H9 (cell line): ENCODE measurements at regions not wholly inside any gene's neighbourhood (a gene's known extent, or its start where the extent isn't known, plus 50 kb on each side); places are given as distances from the start of the nearest gene placed in this dataset.

Experiments used
- DNase-seq: peaks from one replicate; pipeline ENCODE4 v3.0.0-alpha.2; 2017
- H2AFZ ChIP-seq: one replicate; pipeline ENCODE4 v1.6.1; 2013; ENCODE audit warnings: mild to moderate bottlenecking, low read length, control low read depth, moderate library complexity
- H2AK5ac ChIP-seq: 2 replicates; pipeline ENCODE4 v1.6.1; 2013; ENCODE audit warnings: low read length, control low read depth, mixed read lengths; ENCODE audit not compliant: insufficient read length
- H2BK120ac ChIP-seq: one replicate; pipeline ENCODE4 v1.6.1; 2013; ENCODE audit warnings: low read depth, mild to moderate bottlenecking, low read length, control low read depth, inconsistent platforms; ENCODE audit not compliant: poor library complexity, severe bottlenecking
- H2BK12ac ChIP-seq: 2 replicates; pipeline ENCODE4 v1.6.1; 2013; ENCODE audit warnings: low read length, control low read depth, mixed read lengths, low read depth; ENCODE audit not compliant: insufficient read length
- H2BK15ac ChIP-seq: 2 replicates; pipeline ENCODE4 v1.6.1; 2013; ENCODE audit warnings: low read depth, low read length, control low read depth
- H2BK20ac ChIP-seq: one replicate; pipeline ENCODE4 v1.6.1; 2013; ENCODE audit warnings: low read depth, mild to moderate bottlenecking, low read length, control low read depth, inconsistent platforms; ENCODE audit not compliant: poor library complexity, severe bottlenecking
- H2BK5ac ChIP-seq: 2 replicates; pipeline ENCODE4 v1.6.1; 2013; ENCODE audit warnings: low read length, control low read depth, mixed read lengths; ENCODE audit not compliant: insufficient read length
- H3K14ac ChIP-seq: 2 replicates; pipeline ENCODE4 v1.6.1; 2013; ENCODE audit warnings: low read length, control low read depth; ENCODE audit not compliant: insufficient read depth
- H3K18ac ChIP-seq: 2 replicates; pipeline ENCODE4 v1.6.1; 2013; ENCODE audit warnings: low read depth, mild to moderate bottlenecking, mixed read lengths, low read length, control low read depth; ENCODE audit not compliant: insufficient read length
- H3K23ac ChIP-seq: 2 replicates; pipeline ENCODE4 v1.6.1; 2013; ENCODE audit warnings: low read length, control low read depth, mixed read lengths, low read depth; ENCODE audit not compliant: insufficient read length
- H3K23me2 ChIP-seq: 2 replicates; pipeline ENCODE4 v1.6.1; 2013; ENCODE audit warnings: low read depth, mild to moderate bottlenecking, mixed read lengths, low read length, control low read depth; ENCODE audit not compliant: insufficient read length, poor library complexity, severe bottlenecking
- H3K27ac ChIP-seq: 2 replicates; pipeline ENCODE4 v1.5.1; 2013; ENCODE audit warnings: low read length, control low read depth, mixed read lengths, low read depth; ENCODE audit not compliant: insufficient read length
- H3K27me3 ChIP-seq: 2 replicates; pipeline ENCODE4 v1.6.1; 2013; ENCODE audit warnings: low read length, control low read depth, inconsistent platforms; ENCODE audit not compliant: insufficient read depth
- H3K4ac ChIP-seq: 2 replicates; pipeline ENCODE4 v1.6.1; 2013; ENCODE audit warnings: low read depth, mild to moderate bottlenecking, control low read depth, inconsistent platforms, low read length, moderate library complexity
- H3K4me1 ChIP-seq: 2 replicates; pipeline ENCODE4 v1.6.1; 2013; ENCODE audit warnings: low read length, control low read depth, inconsistent platforms; ENCODE audit not compliant: insufficient read depth
- H3K4me2 ChIP-seq: 2 replicates; pipeline ENCODE4 v1.6.1; 2013; ENCODE audit warnings: low read length, control low read depth, mixed read lengths; ENCODE audit not compliant: insufficient read length, insufficient read depth
- H3K56ac ChIP-seq: 2 replicates; pipeline ENCODE4 v1.6.1; 2013; ENCODE audit warnings: low read depth, mild to moderate bottlenecking, mixed read lengths, low read length, control low read depth; ENCODE audit not compliant: insufficient read length
- H3K79me1 ChIP-seq: 2 replicates; pipeline ENCODE4 v1.6.1; 2013; ENCODE audit warnings: low read depth, mild to moderate bottlenecking, moderate library complexity, low read length, control low read depth, inconsistent platforms; ENCODE audit not compliant: insufficient read depth, poor library complexity, severe bottlenecking
- H3K79me2 ChIP-seq: 2 replicates; pipeline ENCODE4 v1.6.1; 2013; ENCODE audit warnings: low read length, control low read depth, inconsistent platforms; ENCODE audit not compliant: insufficient read depth
- H3K9ac ChIP-seq: 2 replicates; pipeline ENCODE4 v1.6.1; 2013; ENCODE audit warnings: low read length, control low read depth, mixed read lengths; ENCODE audit not compliant: insufficient read length; ENCODE audit errors: extremely low read depth
- H3K9me3 ChIP-seq: one replicate; pipeline ENCODE4 v1.6.1; 2013; ENCODE audit warnings: low read depth, low read length, inconsistent platforms; ENCODE audit not compliant: control insufficient read depth
- H3T11ph ChIP-seq: one replicate; pipeline ENCODE4 v1.6.1; 2013; ENCODE audit warnings: mild to moderate bottlenecking, low read length, control low read depth, inconsistent platforms
- H4K20me1 ChIP-seq: one replicate; pipeline ENCODE4 v1.6.1; 2013; ENCODE audit not compliant: control insufficient read depth, insufficient read length, insufficient read depth
- H4K5ac ChIP-seq: 2 replicates; pipeline ENCODE4 v1.6.1; 2013; ENCODE audit warnings: low read depth, mild to moderate bottlenecking, mixed read lengths, low read length, control low read depth; ENCODE audit not compliant: insufficient read length
- H4K8ac ChIP-seq: replicated peaks from 2 replicates; pipeline ENCODE4 v1.6.1; 2013; ENCODE audit warnings: low read length, control low read depth, mixed read lengths, low read depth; ENCODE audit not compliant: insufficient read length
- H4K91ac ChIP-seq: 2 replicates; pipeline ENCODE4 v1.6.1; 2013; ENCODE audit warnings: low read depth, mild to moderate bottlenecking, moderate library complexity, mixed read lengths, low read length, control low read depth; ENCODE audit not compliant: insufficient read length
- H3K27ac Mint-ChIP-seq, 3 experiments: 2 replicates in 2 of 3; 3 replicates in 1 of 3; pipeline ENCODE4 v1.8.0; 2020 to 2021; ENCODE audit warnings: mixed read lengths in 3 of 3, mild to moderate bottlenecking in 1 of 3, moderate library complexity in 1 of 3
- H3K27me3 Mint-ChIP-seq: 2 replicates; pipeline ENCODE4 v1.8.0; 2021; ENCODE audit warnings: low read depth, mild to moderate bottlenecking, moderate library complexity, mixed read lengths
- H3K36me3 Mint-ChIP-seq, 3 experiments: 2 replicates in 2 of 3; 3 replicates in 1 of 3; pipeline ENCODE4 v1.8.0; 2020 to 2021; ENCODE audit warnings: low read depth in 3 of 3, mixed read lengths in 3 of 3; ENCODE audit not compliant: insufficient read depth in 1 of 3
- H3K4me1 Mint-ChIP-seq, 2 experiments: 2 replicates each; pipeline ENCODE4 v1.8.0; 2020; ENCODE audit warnings: mixed read lengths in 2 of 2
- H3K4me3 Mint-ChIP-seq, 2 experiments: 2 replicates in 1 of 2; 3 replicates in 1 of 2; pipeline ENCODE4 v1.8.0; 2020 to 2021; ENCODE audit warnings: mild to moderate bottlenecking in 2 of 2, mixed read lengths in 2 of 2, moderate library complexity in 1 of 2
- H3K9me3 Mint-ChIP-seq, 2 experiments: 2 replicates in 1 of 2; 3 replicates in 1 of 2; pipeline ENCODE4 v1.8.0; 2020; ENCODE audit warnings: mild to moderate bottlenecking in 2 of 2, mixed read lengths in 2 of 2, moderate library complexity in 1 of 2
- CTCF ChIP-seq: fragments of 200-600 bp; sonication (generic); conservative IDR thresholded peaks from 3 replicates; pipeline ENCODE4 v1.8.0; 2021; ENCODE audit warnings: antibody characterized with exemption, mild to moderate bottlenecking
- WGBS: extraction: QIAGEN DNeasy Blood & Tissue Kit; methylation state at CpG from one replicate; pipeline ENCODE4 v1.1.7; 2013; ENCODE audit warnings: missing lambda C conversion rate, low lambda C conversion rate, mixed read lengths; ENCODE audit not compliant: insufficient read length; ENCODE audit errors: extremely low coverage; 5-methylcytosine and 5-hydroxymethylcytosine counted together

GRCh38 chr18:8959551-8960135, 142.9 kb upstream of the NDUFV2 start:
- peaks cover 8% of the 10 kb centered on the region; the same call in 1 of the 2 replicates for H3K4me1 ChIP-seq
- H2BK15ac ChIP-seq: no peak overlapping the region
- no peak overlapping the region for H3K27ac ChIP-seq
- H2BK5ac ChIP-seq: no peak overlapping the region
- H2AK5ac ChIP-seq: no peak overlapping the region
- no peak overlapping the region for H3K4ac ChIP-seq
- TF ChIP-seq CTCF: no peak
- H3K27ac Mint-ChIP-seq: peak overlapping the region in 2 of 3 experiments; percentile 9 to 89; a peak in 2 of 7 replicates
- H3K18ac ChIP-seq: no peak overlapping the region
- H3K9me3 ChIP-seq: no peaks in the 10 kb centered on the region
- H3K27me3 ChIP-seq: no peaks in the 10 kb centered on the region
- WGBS: no CpG with 5 or more reads among the region's 8 CpGs
- no peak overlapping the region for H3K23ac ChIP-seq
- H3K79me1 ChIP-seq: no peaks in the 10 kb centered on the region
- no peaks in the 10 kb centered on the region for H4K20me1 ChIP-seq
- no peak overlapping the region for H2BK20ac ChIP-seq
- H3K9me3 Mint-ChIP-seq: peaks cover 7 to 8% of the 10 kb centered on the region in 2 experiments
- no peak overlapping the region; a peak in 1 of 5 replicates for H3K4me3 Mint-ChIP-seq
- H2AFZ ChIP-seq: no peak overlapping the region
- H3K4me1 Mint-ChIP-seq: peaks cover 37 to 42% of the 10 kb centered on the region in 2 experiments
- H3K23me2 ChIP-seq: no peaks in the 10 kb centered on the region
- H3K79me2 ChIP-seq: no peaks in the 10 kb centered on the region
- no peak for DNase-seq
- no peak overlapping the region for H4K5ac ChIP-seq
- peak overlapping the region; percentile 3 for H3K4me2 ChIP-seq
- no peak overlapping the region for H3K56ac ChIP-seq
- no peak overlapping the region for H3K9ac ChIP-seq
- no peak overlapping the region for H2BK12ac ChIP-seq
- H2BK120ac ChIP-seq: no peak overlapping the region
- no peak overlapping the region for H3T11ph ChIP-seq
- peaks cover 0 to 7% (median 4%) of the 10 kb centered on the region in 3 experiments; a peak in 4 of 7 replicates for H3K36me3 Mint-ChIP-seq
- no peak overlapping the region for H4K91ac ChIP-seq
- no peaks in the 10 kb centered on the region; the same call in 1 of the 2 replicates for H3K27me3 Mint-ChIP-seq
- no peak overlapping the region for H3K14ac ChIP-seq
- H4K8ac ChIP-seq: no peak overlapping the region
